ENCODE measurements at regions not wholly inside any gene's neighbourhood (a gene's known extent, or its start where the extent isn't known, plus 50 kb on each side); places are given as distances from the start of the nearest gene placed in this dataset.

GRCh38 chr1:67542747-67543146 lies 112.5 kb upstream of the SERBP1 start:
- Histone ChIP-seq H3K4me3 (ENCODE audit: low read depth, low read length) (no peak overlapping the region), H3K36me3 (ENCODE audit: control insufficient read depth in 2 of 2, insufficient read depth in 1 of 2, low read length in 2 of 2) (no peaks in the 10 kb centered on the region), H3K4me1 (ENCODE audit: control insufficient read depth, insufficient read depth, low read length) (no peaks in the 10 kb centered on the region), H3K9me3 (ENCODE audit: control insufficient read depth, insufficient read depth, low read depth, low read length) (no peaks in the 10 kb centered on the region), H3K27ac (ENCODE audit: extremely low read depth, low read depth, low read length) (no peak overlapping the region)
- TF ChIP-seq ZIC2 (tag by site-specific recombination; IDR thresholded peaks at IDR 0.05) (no peak), PRDM1 (tag by site-specific recombination; IDR thresholded peaks at IDR 0.05) (no peak), ZBTB11 (tag by site-specific recombination; conservative IDR thresholded peaks at IDR 0.05; ENCODE audit: low read depth) (no peak), WT1 (tag by site-specific recombination; IDR thresholded peaks at IDR 0.05) (no peak), ZNF658 (tag by site-specific recombination; IDR thresholded peaks at IDR 0.05) (no peak), EGR2 (tag by site-specific recombination; IDR thresholded peaks at IDR 0.05; ENCODE audit: low read depth) (no peak), ZSCAN16 (tag by site-specific recombination; IDR thresholded peaks at IDR 0.05) (no peak), TCF7L2 (IDR thresholded peaks at IDR 0.05; ENCODE audit: borderline replicate concordance, low read depth, low read length) (no peak), ZNF768 (tag by site-specific recombination; IDR thresholded peaks at IDR 0.05) (no peak)
- CTCF ChIA-PET = interaction anchor here (1.1 kb wide), 1 partner anchor 10 kb away, joined by 5 read pairs; no protein-coding TSS in a partner anchor
- POLR2A ChIA-PET = no interaction called here

GRCh38 chr1:67544921-67545320 lies 114.7 kb upstream of the SERBP1 start:
- Histone ChIP-seq H3K9me3 (ENCODE audit: control insufficient read depth, insufficient read depth, low read depth, low read length) (no peaks in the 10 kb centered on the region), H3K36me3 (ENCODE audit: control insufficient read depth in 2 of 2, insufficient read depth in 1 of 2, low read length in 2 of 2) (no peaks in the 10 kb centered on the region), H3K4me1 (ENCODE audit: control insufficient read depth, insufficient read depth, low read length) (no peaks in the 10 kb centered on the region), H3K4me3 (ENCODE audit: low read depth, low read length) (no peak overlapping the region), H3K27ac (ENCODE audit: extremely low read depth, low read depth, low read length) (no peak overlapping the region)
- TF ChIP-seq ZSCAN4 (tag by site-specific recombination; IDR thresholded peaks at IDR 0.05) (no peak), ZEB2 (tag by site-specific recombination; IDR thresholded peaks at IDR 0.05) (no peak), PRDM4 (tag by site-specific recombination; IDR thresholded peaks at IDR 0.05) (no peak), BCL11B (tag by site-specific recombination; IDR thresholded peaks at IDR 0.05; ENCODE audit: low read depth) (no peak), ZNF48 (tag by site-specific recombination; IDR thresholded peaks at IDR 0.05) (no peak), ZNF677 (tag by site-specific recombination; IDR thresholded peaks at IDR 0.05) (no peak), KLF8 (tag by site-specific recombination; IDR thresholded peaks at IDR 0.05) (no peak), PRDM10 (tag by site-specific recombination; IDR thresholded peaks at IDR 0.05) (no peak), REPIN1 (tag by site-specific recombination; IDR thresholded peaks at IDR 0.05; ENCODE audit: low read depth) (no peak), ZNF324 (tag by site-specific recombination; IDR thresholded peaks at IDR 0.05) (no peak)
- ChIA-PET POLR2A (interaction anchor here (0.7 kb wide), 1 partner anchor 140 kb away, joined by 3 read pairs; the partner anchor contains the start of gene GADD45A), CTCF (interaction anchor here (0.7 to 3.1 kb wide), 7 partner anchors 8 to 215 kb away, joined by 3 to 23 read pairs (median 5); no protein-coding TSS in a partner anchor)

Data from HEK293 (cell line).